HL-60 (cell line): ENCODE measurements at regions not wholly inside any gene's neighbourhood (a gene's known extent, or its start where the extent isn't known, plus 50 kb on each side); places are given as distances from the start of the nearest gene placed in this dataset.

ENCODE experiments used
- TF ChIP-seq, protein P1 (sequence below): IDR thresholded peaks from one replicate; pipeline ENCODE4 v1.5.1; 2011; ENCODE audit warnings: low read length, control low read depth, inconsistent platforms; ENCODE audit not compliant: insufficient read depth
- TF ChIP-seq, protein P2 (sequence below): IDR thresholded peaks from 2 replicates; pipeline ENCODE4 v1.6.1; 2012; ENCODE audit warnings: low read depth; ENCODE audit not compliant: insufficient replicate concordance

DNA sequence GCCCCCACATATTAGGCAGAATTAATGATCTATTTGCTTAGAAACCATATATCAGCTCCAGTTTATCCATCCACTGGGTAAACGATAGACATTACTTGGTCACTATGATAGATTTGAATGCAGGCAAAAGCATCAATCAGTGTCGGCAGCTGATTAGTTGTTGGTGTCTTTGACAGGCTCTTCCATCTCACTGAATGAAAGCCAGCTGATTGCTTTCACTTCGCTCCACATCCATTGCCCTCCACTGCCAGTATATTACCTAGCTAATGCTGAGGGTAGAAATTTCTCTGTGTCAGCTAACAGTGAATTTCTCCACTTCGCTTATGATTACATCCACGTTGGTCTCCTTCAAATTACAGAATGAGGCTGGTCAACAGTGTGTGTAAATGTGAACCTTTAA lies 821.3 kb upstream of the TYRP1 start:
- TF ChIP-seq, protein P1, sequence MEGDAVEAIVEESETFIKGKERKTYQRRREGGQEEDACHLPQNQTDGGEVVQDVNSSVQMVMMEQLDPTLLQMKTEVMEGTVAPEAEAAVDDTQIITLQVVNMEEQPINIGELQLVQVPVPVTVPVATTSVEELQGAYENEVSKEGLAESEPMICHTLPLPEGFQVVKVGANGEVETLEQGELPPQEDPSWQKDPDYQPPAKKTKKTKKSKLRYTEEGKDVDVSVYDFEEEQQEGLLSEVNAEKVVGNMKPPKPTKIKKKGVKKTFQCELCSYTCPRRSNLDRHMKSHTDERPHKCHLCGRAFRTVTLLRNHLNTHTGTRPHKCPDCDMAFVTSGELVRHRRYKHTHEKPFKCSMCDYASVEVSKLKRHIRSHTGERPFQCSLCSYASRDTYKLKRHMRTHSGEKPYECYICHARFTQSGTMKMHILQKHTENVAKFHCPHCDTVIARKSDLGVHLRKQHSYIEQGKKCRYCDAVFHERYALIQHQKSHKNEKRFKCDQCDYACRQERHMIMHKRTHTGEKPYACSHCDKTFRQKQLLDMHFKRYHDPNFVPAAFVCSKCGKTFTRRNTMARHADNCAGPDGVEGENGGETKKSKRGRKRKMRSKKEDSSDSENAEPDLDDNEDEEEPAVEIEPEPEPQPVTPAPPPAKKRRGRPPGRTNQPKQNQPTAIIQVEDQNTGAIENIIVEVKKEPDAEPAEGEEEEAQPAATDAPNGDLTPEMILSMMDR, result no peak
- TF ChIP-seq, protein P2, sequence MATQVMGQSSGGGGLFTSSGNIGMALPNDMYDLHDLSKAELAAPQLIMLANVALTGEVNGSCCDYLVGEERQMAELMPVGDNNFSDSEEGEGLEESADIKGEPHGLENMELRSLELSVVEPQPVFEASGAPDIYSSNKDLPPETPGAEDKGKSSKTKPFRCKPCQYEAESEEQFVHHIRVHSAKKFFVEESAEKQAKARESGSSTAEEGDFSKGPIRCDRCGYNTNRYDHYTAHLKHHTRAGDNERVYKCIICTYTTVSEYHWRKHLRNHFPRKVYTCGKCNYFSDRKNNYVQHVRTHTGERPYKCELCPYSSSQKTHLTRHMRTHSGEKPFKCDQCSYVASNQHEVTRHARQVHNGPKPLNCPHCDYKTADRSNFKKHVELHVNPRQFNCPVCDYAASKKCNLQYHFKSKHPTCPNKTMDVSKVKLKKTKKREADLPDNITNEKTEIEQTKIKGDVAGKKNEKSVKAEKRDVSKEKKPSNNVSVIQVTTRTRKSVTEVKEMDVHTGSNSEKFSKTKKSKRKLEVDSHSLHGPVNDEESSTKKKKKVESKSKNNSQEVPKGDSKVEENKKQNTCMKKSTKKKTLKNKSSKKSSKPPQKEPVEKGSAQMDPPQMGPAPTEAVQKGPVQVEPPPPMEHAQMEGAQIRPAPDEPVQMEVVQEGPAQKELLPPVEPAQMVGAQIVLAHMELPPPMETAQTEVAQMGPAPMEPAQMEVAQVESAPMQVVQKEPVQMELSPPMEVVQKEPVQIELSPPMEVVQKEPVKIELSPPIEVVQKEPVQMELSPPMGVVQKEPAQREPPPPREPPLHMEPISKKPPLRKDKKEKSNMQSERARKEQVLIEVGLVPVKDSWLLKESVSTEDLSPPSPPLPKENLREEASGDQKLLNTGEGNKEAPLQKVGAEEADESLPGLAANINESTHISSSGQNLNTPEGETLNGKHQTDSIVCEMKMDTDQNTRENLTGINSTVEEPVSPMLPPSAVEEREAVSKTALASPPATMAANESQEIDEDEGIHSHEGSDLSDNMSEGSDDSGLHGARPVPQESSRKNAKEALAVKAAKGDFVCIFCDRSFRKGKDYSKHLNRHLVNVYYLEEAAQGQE, result no peak
